ENCODE measurements at regions not wholly inside any gene's neighbourhood (a gene's known extent, or its start where the extent isn't known, plus 50 kb on each side); places are given as distances from the start of the nearest gene placed in this dataset.

GRCh38 chr18:55819448-55819847 lies 231.5 kb upstream of the TCF4 start:
- intact Hi-C loops (cut with DNase I): no loop called here
- 80 to 92% (median 87%) methylated on average over 3 of the region's 3 CpGs for WGBS, 4 donors
- H3K27ac ChIP-seq: no peak overlapping the region

DNA sequence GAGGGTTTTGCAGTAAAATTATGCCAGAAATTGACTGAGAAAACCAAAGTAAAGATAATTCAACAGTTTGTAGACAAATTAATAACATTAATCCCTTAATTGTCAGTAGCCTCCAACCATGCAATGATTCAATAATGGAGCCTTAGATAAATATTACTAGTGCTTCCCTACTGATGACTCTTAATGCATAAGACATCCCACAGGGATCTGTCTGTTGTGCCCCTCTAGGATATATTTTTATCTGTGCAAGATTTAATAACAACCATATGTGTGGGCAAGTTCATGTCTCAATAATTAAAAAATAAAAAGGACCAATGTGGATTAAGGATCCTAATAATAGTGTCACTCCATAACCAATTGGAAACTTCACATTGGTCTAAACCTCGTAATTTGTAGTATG lies 230.3 kb upstream of the TCF4 start:
- H3K27ac ChIP-seq: no peak overlapping the region
- no peaks in the 10 kb centered on the region for H3K36me3 ChIP-seq (replicated peaks in 1 of 2)
- TF ChIP-seq POLR2A (IDR thresholded peaks at IDR 0.05): no peak
- TF ChIP-seq, protein P1, sequence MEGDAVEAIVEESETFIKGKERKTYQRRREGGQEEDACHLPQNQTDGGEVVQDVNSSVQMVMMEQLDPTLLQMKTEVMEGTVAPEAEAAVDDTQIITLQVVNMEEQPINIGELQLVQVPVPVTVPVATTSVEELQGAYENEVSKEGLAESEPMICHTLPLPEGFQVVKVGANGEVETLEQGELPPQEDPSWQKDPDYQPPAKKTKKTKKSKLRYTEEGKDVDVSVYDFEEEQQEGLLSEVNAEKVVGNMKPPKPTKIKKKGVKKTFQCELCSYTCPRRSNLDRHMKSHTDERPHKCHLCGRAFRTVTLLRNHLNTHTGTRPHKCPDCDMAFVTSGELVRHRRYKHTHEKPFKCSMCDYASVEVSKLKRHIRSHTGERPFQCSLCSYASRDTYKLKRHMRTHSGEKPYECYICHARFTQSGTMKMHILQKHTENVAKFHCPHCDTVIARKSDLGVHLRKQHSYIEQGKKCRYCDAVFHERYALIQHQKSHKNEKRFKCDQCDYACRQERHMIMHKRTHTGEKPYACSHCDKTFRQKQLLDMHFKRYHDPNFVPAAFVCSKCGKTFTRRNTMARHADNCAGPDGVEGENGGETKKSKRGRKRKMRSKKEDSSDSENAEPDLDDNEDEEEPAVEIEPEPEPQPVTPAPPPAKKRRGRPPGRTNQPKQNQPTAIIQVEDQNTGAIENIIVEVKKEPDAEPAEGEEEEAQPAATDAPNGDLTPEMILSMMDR (IDR thresholded peaks at IDR 0.05): no peak
- no peaks in the 10 kb centered on the region for H3K4me1 ChIP-seq (replicated peaks in 1 of 2)
- intact Hi-C loops (cut with DNase I): no loop called here
- no peak for DNase-seq
- 74 to 83% (median 78%) methylated on average over 1 of the region's 1 CpG for WGBS, 4 donors
- H3K27me3 ChIP-seq: no peaks in the 10 kb centered on the region
- H3K4me3 ChIP-seq: no peak overlapping the region
- H3K9me3 ChIP-seq (replicated peaks in 1 of 3): no peaks in the 10 kb centered on the region

More at GRCh38 chr18:55819448-55819847, 231.5 kb upstream of the TCF4 start:
- Histone ChIP-seq H3K9me3 (replicated peaks in 1 of 3) (no peaks in the 10 kb centered on the region), H3K4me3 (no peak overlapping the region), H3K36me3 (replicated peaks in 1 of 2) (no peaks in the 10 kb centered on the region), H3K27me3 (no peaks in the 10 kb centered on the region), H3K4me1 (replicated peaks in 1 of 2) (no peaks in the 10 kb centered on the region)
- DNase-seq: no peak
- TF ChIP-seq, protein P1 (IDR thresholded peaks at IDR 0.05): no peak
- no peak for TF ChIP-seq POLR2A (IDR thresholded peaks at IDR 0.05)

DNA sequence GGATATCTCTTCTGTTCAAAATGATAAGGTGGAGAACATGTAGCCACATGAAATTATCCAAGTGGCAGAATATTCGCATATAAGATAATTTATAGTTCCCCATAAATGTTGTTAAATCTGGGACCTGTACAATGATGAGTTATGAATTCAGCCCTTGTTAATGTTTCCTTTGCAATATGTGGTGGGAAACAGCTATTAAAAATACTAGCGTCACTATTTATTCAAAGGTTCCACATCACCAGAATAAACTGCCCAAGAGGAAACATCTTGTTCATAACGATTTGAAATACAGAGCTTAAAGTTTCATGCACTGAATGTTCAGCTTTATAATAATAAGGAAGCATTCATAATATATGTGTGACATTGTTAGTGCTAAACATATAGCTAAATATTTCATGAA lies 223.9 kb upstream of the TCF4 start:
- DNase-seq: no peak
- H3K27me3 ChIP-seq: no peaks in the 10 kb centered on the region
- H3K4me3 ChIP-seq: no peak overlapping the region
- H3K4me1 ChIP-seq (replicated peaks in 1 of 2): no peaks in the 10 kb centered on the region
- H3K36me3 ChIP-seq (replicated peaks in 1 of 2): no peaks in the 10 kb centered on the region
- 56 to 66% (median 60%) methylated on average over 3 of the region's 3 CpGs for WGBS, 4 donors
- intact Hi-C loops (cut with DNase I): no loop called here
- H3K9me3 ChIP-seq (replicated peaks in 1 of 3): peaks cover 0 to 5% (median 0%) of the 10 kb centered on the region in 3 donors
- no peak overlapping the region for H3K27ac ChIP-seq
- TF ChIP-seq, protein P1 (IDR thresholded peaks at IDR 0.05): no peak
- TF ChIP-seq POLR2A (IDR thresholded peaks at IDR 0.05): no peak

DNA sequence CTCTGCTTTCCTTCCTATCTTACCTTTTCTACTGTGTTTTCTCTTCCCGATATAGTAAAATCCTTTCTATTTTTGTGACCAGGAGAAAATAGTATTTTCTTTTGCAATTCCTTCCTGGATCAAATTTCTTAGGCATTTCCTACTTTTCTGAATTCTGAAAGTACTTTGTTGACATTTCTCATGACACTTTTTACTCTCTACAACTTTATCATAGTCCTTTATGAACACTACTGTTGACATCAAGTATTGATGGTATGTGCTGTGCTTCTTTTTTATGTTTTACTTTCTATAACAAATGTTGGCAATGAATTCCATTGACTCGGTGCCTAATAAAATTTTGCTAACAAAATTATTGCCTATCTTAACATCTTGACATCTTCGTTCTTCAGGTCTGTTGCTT lies 217.7 kb upstream of the TCF4 start:
- Histone ChIP-seq H3K4me1 (replicated peaks in 1 of 2) (no peaks in the 10 kb centered on the region), H3K36me3 (replicated peaks in 1 of 2) (no peaks in the 10 kb centered on the region), H3K27ac (no peak overlapping the region), H3K4me3 (no peak overlapping the region), H3K9me3 (replicated peaks in 1 of 3) (peaks cover 0 to 5% (median 0%) of the 10 kb centered on the region in 3 donors), H3K27me3 (no peaks in the 10 kb centered on the region)
- TF ChIP-seq POLR2A (IDR thresholded peaks at IDR 0.05): no peak
- TF ChIP-seq, protein P1 (IDR thresholded peaks at IDR 0.05): no peak
- no peak for DNase-seq
- WGBS, 4 donors: 71 to 76% (median 75%) methylated on average over 3 of the region's 3 CpGs
- intact Hi-C loops (cut with DNase I): no loop called here
